ENCODE measurements at regions not wholly inside any gene's neighbourhood (a gene's known extent, or its start where the extent isn't known, plus 50 kb on each side); places are given as distances from the start of the nearest gene placed in this dataset.
"Not testable (repeated sequence)": the region's sequence is repeated elsewhere in the genome, so short reads cannot be mapped to it uniquely, and the experiment has no call there.

DNA sequence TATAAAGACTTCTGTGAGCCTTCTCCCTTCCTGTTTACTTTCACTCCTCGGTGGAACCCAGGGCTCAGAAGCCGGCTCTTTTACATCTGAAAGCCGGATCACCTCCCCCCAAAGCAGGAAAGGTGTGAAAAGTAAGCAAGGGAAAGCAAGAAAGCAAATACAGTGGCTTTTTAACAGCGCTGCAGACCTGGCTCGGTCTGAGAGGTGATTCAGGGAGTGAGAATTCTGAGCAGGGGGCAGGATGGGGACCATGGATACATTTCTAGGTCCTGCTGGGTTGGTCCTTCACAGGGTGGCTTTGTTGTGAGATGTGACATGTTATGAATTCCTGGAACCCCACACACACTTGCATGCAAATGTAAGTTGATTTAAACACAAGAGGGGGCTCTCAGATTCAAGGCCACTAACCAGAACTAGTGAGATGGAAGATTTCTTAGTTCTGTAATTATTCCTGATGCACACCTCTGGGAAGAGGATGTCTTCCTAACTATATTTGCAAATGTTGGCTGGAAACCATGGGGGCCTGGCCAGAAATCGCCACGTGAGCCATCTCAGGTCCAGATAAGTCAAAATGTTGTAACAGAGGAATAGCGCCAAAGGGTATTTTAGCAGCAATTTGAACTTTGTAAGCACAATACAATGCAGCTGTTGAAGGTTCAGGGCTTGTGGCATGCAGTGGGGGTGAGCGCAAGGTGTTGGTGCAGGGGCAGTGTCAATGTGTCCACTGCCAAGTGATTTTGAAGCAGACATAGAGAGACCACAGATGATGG, 670.1 kb upstream of the LCORL start:
- in situ Hi-C loops (cut with HindIII; ENCODE audit: low pct_unique_long_range_greater_than_20kb, low sequenced_read_pairs): no loop called here
- TF ChIP-seq JUND (IDR thresholded peaks at IDR 0.05; ENCODE audit: low read depth): no peak
- no peak for DNase-seq (ENCODE audit: low read depth in 1 of 2, low spot score in 1 of 2)

DNA sequence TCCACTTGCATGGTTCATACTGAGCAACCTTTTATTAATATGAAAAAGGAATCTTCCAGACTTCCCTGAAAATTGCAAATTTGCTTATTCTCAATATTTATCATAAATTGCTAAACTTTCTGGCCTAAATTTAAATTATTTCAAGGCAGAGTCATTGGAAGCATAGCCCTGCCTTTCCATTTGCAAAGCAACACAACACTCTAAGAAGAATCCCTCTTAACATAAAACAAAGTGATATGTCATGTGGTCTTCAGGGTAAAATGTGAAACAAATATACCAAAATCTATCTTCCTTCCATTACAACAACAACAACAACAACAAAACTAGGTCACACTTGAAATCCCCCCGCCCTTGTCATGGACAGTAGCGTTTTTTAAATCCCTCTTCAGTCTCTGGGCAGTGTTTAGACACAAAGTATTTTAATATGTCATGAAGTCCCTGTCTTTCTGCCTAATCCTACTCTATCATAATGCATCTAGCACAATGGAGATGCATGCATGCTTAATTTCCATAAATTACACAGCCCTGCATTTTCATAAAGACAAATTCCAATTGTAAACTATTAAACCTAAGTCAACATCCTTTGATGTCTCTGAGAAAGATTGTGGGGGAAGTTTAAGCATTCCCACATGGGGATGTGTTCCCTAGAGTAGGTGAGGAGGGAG, 668.9 kb upstream of the LCORL start:
- TF ChIP-seq JUND (IDR thresholded peaks at IDR 0.05; ENCODE audit: low read depth): no peak
- in situ Hi-C loops (cut with HindIII; ENCODE audit: low pct_unique_long_range_greater_than_20kb, low sequenced_read_pairs): no loop called here
- DNase-seq (ENCODE audit: low read depth in 1 of 2, low spot score in 1 of 2): no peak

DNA sequence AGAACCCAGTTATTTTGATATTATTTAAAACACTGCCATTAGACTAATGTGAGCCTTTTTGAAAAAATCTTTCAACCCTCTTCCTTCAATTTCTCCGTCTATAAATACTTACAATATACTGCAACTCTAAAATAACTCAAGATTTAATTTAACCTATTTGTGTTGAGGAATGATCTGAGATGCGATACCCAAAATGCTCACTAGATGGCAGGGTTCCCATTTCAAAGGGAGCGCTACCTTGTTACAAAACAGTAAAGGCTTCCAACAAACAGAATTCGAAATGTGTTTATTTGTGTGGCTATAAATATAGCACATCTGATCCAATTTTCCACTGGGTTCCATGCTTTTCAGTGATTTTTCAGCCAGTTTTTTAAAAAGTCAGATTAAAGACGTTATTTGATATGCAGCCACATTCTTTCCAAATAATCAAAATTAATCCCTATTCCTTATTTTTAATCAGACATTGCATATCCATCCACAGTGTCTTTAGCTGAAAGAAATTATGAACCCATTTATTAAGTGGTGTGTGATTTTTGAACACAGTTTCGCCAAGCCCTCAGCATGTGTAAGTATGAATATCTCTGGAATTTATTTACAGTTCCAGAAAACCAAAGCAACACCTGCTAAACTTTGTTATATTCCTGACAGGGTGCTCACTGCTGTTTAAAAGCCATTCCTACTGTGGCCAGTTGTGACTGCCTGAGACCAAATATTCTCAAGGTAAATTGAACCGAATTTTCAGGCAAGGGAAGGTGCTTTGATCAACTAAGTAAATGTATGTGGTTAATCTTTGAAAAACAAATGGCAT, 668.0 kb upstream of the LCORL start:
- TF ChIP-seq JUND (IDR thresholded peaks at IDR 0.05; ENCODE audit: low read depth): no peak
- peak in 1 of 2 experiments; percentile 69 for DNase-seq (ENCODE audit: low read depth in 1 of 2, low spot score in 1 of 2)
- in situ Hi-C loops (cut with HindIII; ENCODE audit: low pct_unique_long_range_greater_than_20kb, low sequenced_read_pairs): no loop called here

- in situ Hi-C loops (cut with HindIII; ENCODE audit: low pct_unique_long_range_greater_than_20kb, low sequenced_read_pairs); DNase-seq (ENCODE audit: low read depth in 1 of 2, low spot score in 1 of 2): not testable (repeated sequence)
These were observed 666.8 kb upstream of the LCORL start for GRCh38 chr4:18688351-18688750.

- TF ChIP-seq JUND (IDR thresholded peaks at IDR 0.05; ENCODE audit: low read depth): no peak
- in situ Hi-C loops (cut with HindIII; ENCODE audit: low pct_unique_long_range_greater_than_20kb, low sequenced_read_pairs): no loop called here
- DNase-seq (ENCODE audit: low read depth in 1 of 2, low spot score in 1 of 2): no peak
These were observed 664.9 kb upstream of the LCORL start for GRCh38 chr4:18686338-18687037.

- TF ChIP-seq JUND (IDR thresholded peaks at IDR 0.05; ENCODE audit: low read depth): no peak
- no peak for DNase-seq (ENCODE audit: low read depth in 1 of 2, low spot score in 1 of 2)
- in situ Hi-C loops (cut with HindIII; ENCODE audit: low pct_unique_long_range_greater_than_20kb, low sequenced_read_pairs): no loop called here
These were observed 663.4 kb upstream of the LCORL start for GRCh38 chr4:18684932-18685331.

DNA sequence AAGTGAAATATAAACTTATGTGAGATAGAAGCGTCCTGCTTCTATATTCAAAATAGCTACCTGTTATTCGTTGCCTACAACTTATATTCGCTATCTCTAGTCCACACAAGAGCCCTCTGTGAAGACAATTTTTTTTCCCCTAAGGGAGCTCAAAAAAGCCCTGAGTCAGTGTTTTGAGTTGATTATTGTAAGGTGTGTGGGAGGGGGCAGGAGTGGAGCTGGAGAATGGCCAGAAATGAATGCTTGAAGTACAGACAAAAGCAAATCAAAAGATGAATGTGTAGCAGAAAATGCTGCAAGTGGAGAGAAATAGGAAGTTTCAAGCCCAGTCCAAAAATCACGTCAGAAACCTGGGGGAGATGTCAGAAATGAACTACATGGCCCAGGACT, 655.0 kb upstream of the LCORL start:
- no peak for DNase-seq (ENCODE audit: low read depth in 1 of 2, low spot score in 1 of 2)
- in situ Hi-C loops (cut with HindIII; ENCODE audit: low pct_unique_long_range_greater_than_20kb, low sequenced_read_pairs): no loop called here
- no peak for TF ChIP-seq JUND (IDR thresholded peaks at IDR 0.05; ENCODE audit: low read depth)

DNA sequence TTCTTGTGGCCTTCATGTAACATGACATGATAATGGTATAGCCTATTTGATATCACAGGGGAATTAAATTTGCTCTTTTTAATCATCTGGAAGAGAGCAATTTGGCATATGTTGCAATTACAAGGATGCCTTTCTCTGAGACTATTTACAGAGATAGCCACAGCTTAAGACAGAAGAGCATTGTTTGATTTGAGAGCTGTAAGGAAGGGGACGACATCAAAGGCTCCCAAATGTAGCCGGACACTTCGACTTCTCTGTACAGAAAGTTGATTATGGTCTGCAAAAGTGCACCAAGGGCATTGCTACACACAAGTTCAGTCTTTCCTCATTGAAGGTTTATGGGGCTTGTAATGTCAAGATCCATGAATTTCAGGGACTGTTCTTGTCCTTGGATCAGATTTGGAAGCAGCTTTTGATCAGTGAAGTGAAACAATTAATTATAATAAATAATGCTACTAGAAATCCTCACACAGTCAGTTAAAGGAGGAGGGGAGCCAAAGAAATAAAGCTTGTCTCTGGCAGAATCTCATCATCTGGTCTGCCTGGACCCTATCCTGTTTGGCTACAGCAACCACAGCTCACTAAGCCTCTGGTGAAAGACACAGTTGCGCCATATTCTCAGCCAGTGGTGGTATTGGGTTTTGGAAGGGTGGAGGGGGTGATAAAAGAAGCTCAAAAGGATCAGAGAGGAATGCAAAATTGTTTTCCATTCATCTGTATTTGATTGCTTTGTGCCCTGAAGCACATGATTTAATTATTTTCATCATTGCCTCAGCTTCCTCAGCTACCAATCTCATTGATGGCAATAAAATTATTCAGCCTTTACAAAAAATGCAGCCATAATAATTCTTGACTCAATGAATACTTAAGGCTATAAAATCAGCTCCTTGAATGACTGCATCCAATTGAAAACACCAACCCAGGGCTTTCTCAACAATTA, 654.3 kb upstream of the LCORL start:
- in situ Hi-C loops (cut with HindIII; ENCODE audit: low pct_unique_long_range_greater_than_20kb, low sequenced_read_pairs): no loop called here
- TF ChIP-seq JUND (IDR thresholded peaks at IDR 0.05; ENCODE audit: low read depth): no peak
- DNase-seq (ENCODE audit: low read depth in 1 of 2, low spot score in 1 of 2): no peak

DNA sequence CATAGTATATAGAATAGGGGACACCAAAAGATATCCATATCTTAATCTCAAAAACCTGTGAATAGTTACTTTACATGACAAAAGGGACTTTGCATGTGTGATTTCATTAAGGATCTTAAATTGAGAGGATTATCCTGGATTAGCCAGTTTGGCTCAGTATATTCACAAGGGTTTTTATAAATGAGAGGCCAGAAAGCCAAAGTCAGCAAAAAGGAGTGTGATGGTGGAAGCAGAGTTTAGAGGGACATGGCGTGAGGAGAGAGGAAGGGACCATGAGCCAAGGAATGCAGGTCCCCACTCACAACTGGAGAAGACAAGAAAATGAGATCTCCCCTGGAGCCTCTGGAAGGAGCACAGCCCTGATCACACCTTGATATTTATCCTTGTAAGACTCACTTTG, 648.5 kb upstream of the LCORL start:
- no peak for DNase-seq (ENCODE audit: low read depth in 1 of 2, low spot score in 1 of 2)
- TF ChIP-seq JUND (IDR thresholded peaks at IDR 0.05; ENCODE audit: low read depth): no peak
- in situ Hi-C loops (cut with HindIII; ENCODE audit: low pct_unique_long_range_greater_than_20kb, low sequenced_read_pairs): no loop called here

GRCh38 chr4:18669390-18669789, 647.8 kb upstream of the LCORL start:
- in situ Hi-C loops (cut with HindIII; ENCODE audit: low pct_unique_long_range_greater_than_20kb, low sequenced_read_pairs): no loop called here

GRCh38 chr4:18666322-18666721, 644.8 kb upstream of the LCORL start:
- in situ Hi-C loops (cut with HindIII; ENCODE audit: low pct_unique_long_range_greater_than_20kb, low sequenced_read_pairs): no loop called here
- no peak for TF ChIP-seq JUND (IDR thresholded peaks at IDR 0.05; ENCODE audit: low read depth)
- no peak for DNase-seq (ENCODE audit: low read depth in 1 of 2, low spot score in 1 of 2)

More at GRCh38 chr4:18669390-18669789, 647.8 kb upstream of the LCORL start:
- TF ChIP-seq JUND (IDR thresholded peaks at IDR 0.05; ENCODE audit: low read depth): no peak
- DNase-seq (ENCODE audit: low read depth in 1 of 2, low spot score in 1 of 2): no peak

Measured in T47D (cell line).